ENCODE measurements at regions not wholly inside any gene's neighbourhood (a gene's known extent, or its start where the extent isn't known, plus 50 kb on each side); places are given as distances from the start of the nearest gene placed in this dataset.

DNA sequence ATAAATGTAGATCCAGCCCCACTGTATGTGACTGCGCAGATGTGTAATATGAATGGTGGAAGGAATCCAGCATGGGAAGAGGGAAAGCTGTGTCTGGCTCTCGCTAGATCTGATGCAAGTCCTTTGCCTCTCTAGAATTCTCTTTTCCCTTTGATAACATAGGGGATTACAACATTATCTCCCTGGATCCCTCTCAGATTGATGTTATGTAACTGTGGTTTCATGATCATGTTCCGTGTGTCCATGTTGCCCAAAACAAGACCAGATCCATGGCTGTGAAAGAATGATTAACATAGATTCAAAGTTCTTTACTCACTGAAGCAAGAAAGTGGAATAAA lies 184.0 kb upstream of the UBL3 start:
- no peak for DNase-seq (ENCODE audit: insufficient read length, low spot score, missing footprints)
- Histone ChIP-seq H3K4me3 (ENCODE audit: insufficient read depth, low read length) (peak overlapping the region; percentile 8), H3K27ac (ENCODE audit: low read depth, low read length) (peak overlapping the region; percentile 95), H4K20me1 (ENCODE audit: insufficient read depth, low read length) (no peaks in the 10 kb centered on the region), H3K4me2 (ENCODE audit: insufficient read depth, low read length) (peak overlapping the region; percentile 63), H2AFZ (ENCODE audit: low read length) (peak overlapping the region; percentile 23), H3K79me2 (ENCODE audit: insufficient read depth, low read length) (no peaks in the 10 kb centered on the region), H3K4me1 (ENCODE audit: insufficient read depth, low read length) (peaks cover 41% of the 10 kb centered on the region), H3K27me3 (ENCODE audit: insufficient read depth, low read length) (no peaks in the 10 kb centered on the region), H3K36me3 (ENCODE audit: insufficient read depth, low read length) (no peaks in the 10 kb centered on the region), H3K9me3 (ENCODE audit: low read depth, low read length) (no peaks in the 10 kb centered on the region)
- TF ChIP-seq, protein P1, sequence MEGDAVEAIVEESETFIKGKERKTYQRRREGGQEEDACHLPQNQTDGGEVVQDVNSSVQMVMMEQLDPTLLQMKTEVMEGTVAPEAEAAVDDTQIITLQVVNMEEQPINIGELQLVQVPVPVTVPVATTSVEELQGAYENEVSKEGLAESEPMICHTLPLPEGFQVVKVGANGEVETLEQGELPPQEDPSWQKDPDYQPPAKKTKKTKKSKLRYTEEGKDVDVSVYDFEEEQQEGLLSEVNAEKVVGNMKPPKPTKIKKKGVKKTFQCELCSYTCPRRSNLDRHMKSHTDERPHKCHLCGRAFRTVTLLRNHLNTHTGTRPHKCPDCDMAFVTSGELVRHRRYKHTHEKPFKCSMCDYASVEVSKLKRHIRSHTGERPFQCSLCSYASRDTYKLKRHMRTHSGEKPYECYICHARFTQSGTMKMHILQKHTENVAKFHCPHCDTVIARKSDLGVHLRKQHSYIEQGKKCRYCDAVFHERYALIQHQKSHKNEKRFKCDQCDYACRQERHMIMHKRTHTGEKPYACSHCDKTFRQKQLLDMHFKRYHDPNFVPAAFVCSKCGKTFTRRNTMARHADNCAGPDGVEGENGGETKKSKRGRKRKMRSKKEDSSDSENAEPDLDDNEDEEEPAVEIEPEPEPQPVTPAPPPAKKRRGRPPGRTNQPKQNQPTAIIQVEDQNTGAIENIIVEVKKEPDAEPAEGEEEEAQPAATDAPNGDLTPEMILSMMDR (IDR thresholded peaks at IDR 0.05; ENCODE audit: extremely low read depth, low read depth, low read length): no peak

DNA sequence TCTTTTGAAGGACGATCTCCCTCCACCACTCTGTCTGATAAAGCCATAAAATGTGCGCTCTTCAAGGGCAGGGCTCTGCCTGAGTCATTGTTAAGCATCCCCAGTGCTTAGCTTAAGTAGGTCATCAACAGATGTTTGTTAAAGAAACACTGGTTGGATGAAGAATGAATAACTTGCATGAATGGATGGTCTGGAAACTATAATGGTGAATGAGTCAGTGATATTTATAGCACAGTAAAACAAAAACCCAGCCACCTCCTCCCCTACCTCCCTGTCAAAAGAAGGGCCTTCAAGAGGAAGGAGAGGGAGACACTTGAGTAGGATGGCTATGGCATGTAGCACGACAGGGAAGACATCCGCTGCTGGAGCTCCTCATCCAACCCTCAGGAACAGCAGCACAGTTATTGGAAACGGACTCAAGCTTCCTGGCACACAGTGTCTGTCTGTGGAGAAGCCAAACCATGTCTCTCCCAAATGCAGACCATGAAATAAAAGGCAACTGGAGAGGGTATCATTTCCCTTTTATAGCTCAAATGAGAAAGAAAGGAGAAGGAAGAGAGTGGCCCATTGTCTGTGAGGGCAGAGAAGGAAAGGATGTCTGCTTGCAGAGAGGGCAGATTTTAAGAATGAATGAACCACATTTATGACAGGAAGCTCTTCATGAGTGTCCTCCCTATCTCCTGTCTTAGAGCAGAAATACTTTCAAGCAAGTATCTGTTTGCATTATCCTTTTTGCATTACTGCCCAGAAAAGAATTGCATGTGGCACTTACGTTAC lies 183.5 kb upstream of the UBL3 start:
- no peaks in the 10 kb centered on the region for H4K20me1 ChIP-seq (ENCODE audit: insufficient read depth, low read length)
- no peaks in the 10 kb centered on the region for H3K27me3 ChIP-seq (ENCODE audit: insufficient read depth, low read length)
- H3K27ac ChIP-seq (ENCODE audit: low read depth, low read length): peak overlapping the region; percentile 95
- H3K36me3 ChIP-seq (ENCODE audit: insufficient read depth, low read length): no peaks in the 10 kb centered on the region
- H2AFZ ChIP-seq (ENCODE audit: low read length): peak overlapping the region; percentile 38
- peak; percentile 88 for DNase-seq (ENCODE audit: insufficient read length, low spot score, missing footprints)
- peak overlapping the region; percentile 8 for H3K4me3 ChIP-seq (ENCODE audit: insufficient read depth, low read length)
- TF ChIP-seq, protein P1 (IDR thresholded peaks at IDR 0.05; ENCODE audit: extremely low read depth, low read depth, low read length): no peak
- peaks cover 35% of the 10 kb centered on the region for H3K4me1 ChIP-seq (ENCODE audit: insufficient read depth, low read length)
- H3K79me2 ChIP-seq (ENCODE audit: insufficient read depth, low read length): no peaks in the 10 kb centered on the region
- H3K4me2 ChIP-seq (ENCODE audit: insufficient read depth, low read length): peak overlapping the region; percentile 63
- no peaks in the 10 kb centered on the region for H3K9me3 ChIP-seq (ENCODE audit: low read depth, low read length)

DNA sequence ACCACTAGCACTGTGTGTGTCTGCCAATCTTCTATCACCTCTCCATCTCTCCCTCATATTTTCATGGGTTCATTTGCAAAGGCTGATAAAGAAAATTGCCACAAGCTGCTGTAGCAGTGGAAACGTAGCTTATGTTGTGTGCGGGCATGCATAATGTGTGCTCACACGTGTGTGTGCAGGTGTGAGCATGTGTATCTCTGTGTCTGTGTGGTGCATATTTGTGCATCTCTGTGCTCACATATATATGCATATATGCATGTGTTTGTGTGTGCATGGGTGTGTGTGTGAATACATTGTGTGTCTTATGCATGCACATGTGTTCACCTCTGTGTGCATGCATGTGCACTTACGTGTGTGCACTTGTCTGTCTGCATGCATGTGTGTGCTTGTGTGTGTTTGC lies 181.8 kb upstream of the UBL3 start:
- Histone ChIP-seq H3K79me2 (ENCODE audit: insufficient read depth, low read length) (no peaks in the 10 kb centered on the region), H3K4me1 (ENCODE audit: insufficient read depth, low read length) (peaks cover 32% of the 10 kb centered on the region), H2AFZ (ENCODE audit: low read length) (no peak overlapping the region), H3K4me3 (ENCODE audit: insufficient read depth, low read length) (no peak overlapping the region), H3K36me3 (ENCODE audit: insufficient read depth, low read length) (no peaks in the 10 kb centered on the region), H3K27me3 (ENCODE audit: insufficient read depth, low read length) (no peaks in the 10 kb centered on the region), H3K4me2 (ENCODE audit: insufficient read depth, low read length) (no peak overlapping the region), H3K9me3 (ENCODE audit: low read depth, low read length) (no peaks in the 10 kb centered on the region), H3K27ac (ENCODE audit: low read depth, low read length) (no peak overlapping the region), H4K20me1 (ENCODE audit: insufficient read depth, low read length) (no peaks in the 10 kb centered on the region)
- TF ChIP-seq, protein P1 (IDR thresholded peaks at IDR 0.05; ENCODE audit: extremely low read depth, low read depth, low read length): no peak
- DNase-seq (ENCODE audit: insufficient read length, low spot score, missing footprints): no peak

DNA sequence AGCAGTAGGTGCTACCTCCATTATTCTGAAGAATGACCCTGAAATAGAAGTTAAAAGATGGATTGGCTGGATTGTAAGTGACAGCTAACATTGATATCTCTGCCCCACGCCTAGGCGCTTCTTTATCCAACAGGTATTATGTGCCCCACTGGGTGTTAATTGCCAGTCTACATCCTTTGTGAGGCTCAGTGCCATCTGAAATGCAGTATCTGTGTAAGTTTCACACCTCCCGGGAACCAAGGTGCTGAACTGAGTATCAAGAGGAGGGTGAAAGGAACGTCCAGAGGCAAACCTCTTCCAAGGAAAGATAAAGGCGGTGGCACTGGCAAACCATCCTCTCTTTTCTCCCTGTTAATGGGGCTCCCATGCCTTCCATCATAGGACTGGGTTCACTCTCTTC lies 181.1 kb upstream of the UBL3 start:
- TF ChIP-seq, protein P1 (IDR thresholded peaks at IDR 0.05; ENCODE audit: extremely low read depth, low read depth, low read length): no peak

More for the DNA sequence above, 181.1 kb upstream of the UBL3 start:
- Histone ChIP-seq H3K36me3 (ENCODE audit: insufficient read depth, low read length) (no peaks in the 10 kb centered on the region), H3K27me3 (ENCODE audit: insufficient read depth, low read length) (no peaks in the 10 kb centered on the region), H2AFZ (ENCODE audit: low read length) (no peak overlapping the region), H3K27ac (ENCODE audit: low read depth, low read length) (no peak overlapping the region), H3K79me2 (ENCODE audit: insufficient read depth, low read length) (no peaks in the 10 kb centered on the region), H3K4me1 (ENCODE audit: insufficient read depth, low read length) (peaks cover 36% of the 10 kb centered on the region), H3K4me2 (ENCODE audit: insufficient read depth, low read length) (no peak overlapping the region), H4K20me1 (ENCODE audit: insufficient read depth, low read length) (no peaks in the 10 kb centered on the region), H3K9me3 (ENCODE audit: low read depth, low read length) (no peaks in the 10 kb centered on the region), H3K4me3 (ENCODE audit: insufficient read depth, low read length) (no peak overlapping the region)
- no peak for DNase-seq (ENCODE audit: insufficient read length, low spot score, missing footprints)
